GM12892 (cell line): ENCODE measurements at regions not wholly inside any gene's neighbourhood (a gene's known extent, or its start where the extent isn't known, plus 50 kb on each side); places are given as distances from the start of the nearest gene placed in this dataset.

Source experiments
- POLR2A ChIP-seq: IDR thresholded peaks from 2 replicates; pipeline ENCODE4 v1.6.1; 2011; ENCODE audit warnings: low read depth, low read length, control low read depth
- POLR2AphosphoS5 ChIP-seq: IDR thresholded peaks from 2 replicates; pipeline ENCODE4 v1.6.1; 2011; ENCODE audit warnings: low read depth, low read length, control low read depth

- TF ChIP-seq POLR2A (no peak), POLR2AphosphoS5 (no peak)
Measured at GRCh38 chr4:110372485-110372884, 103.5 kb upstream of the ENPEP start.
